IPS DF 6.9 (cell line): ENCODE measurements at regions not wholly inside any gene's neighbourhood (a gene's known extent, or its start where the extent isn't known, plus 50 kb on each side); places are given as distances from the start of the nearest gene placed in this dataset.

Experiments
- DNase-seq: peaks from one replicate; pipeline ENCODE4 v3.0.0-alpha.2; 2013; ENCODE audit warnings: low read depth, low spot score
- H3K27ac ChIP-seq: one replicate; pipeline ENCODE4 v1.5.1; 2013; ENCODE audit warnings: low read length, control low read depth
- H3K27me3 ChIP-seq: 2 replicates; pipeline ENCODE4 v1.6.1; 2013; ENCODE audit warnings: mild to moderate bottlenecking, low read length; ENCODE audit not compliant: control insufficient read depth, insufficient read depth
- H3K36me3 ChIP-seq: 2 replicates; pipeline ENCODE4 v1.6.1; 2013; ENCODE audit warnings: low read length; ENCODE audit not compliant: control insufficient read depth, insufficient read depth
- H3K4me1 ChIP-seq: 2 replicates; pipeline ENCODE4 v1.6.1; 2013; ENCODE audit warnings: low read length; ENCODE audit not compliant: control insufficient read depth, insufficient read depth
- H3K4me3 ChIP-seq: 2 replicates; pipeline ENCODE4 v1.5.1; 2013; ENCODE audit warnings: mild to moderate bottlenecking, low read length
- H3K9me3 ChIP-seq: 2 replicates; pipeline ENCODE4 v1.6.1; 2013; ENCODE audit warnings: low read length, inconsistent platforms; ENCODE audit not compliant: control insufficient read depth, insufficient read depth
- WGBS: extraction: QIAGEN DNeasy Blood & Tissue Kit; methylation state at CpG from one replicate; pipeline ENCODE4 v1.1.7; 2013; ENCODE audit warnings: mixed read lengths, missing lambda C conversion rate; ENCODE audit not compliant: insufficient read length, insufficient coverage; 5-methylcytosine and 5-hydroxymethylcytosine counted together

DNA sequence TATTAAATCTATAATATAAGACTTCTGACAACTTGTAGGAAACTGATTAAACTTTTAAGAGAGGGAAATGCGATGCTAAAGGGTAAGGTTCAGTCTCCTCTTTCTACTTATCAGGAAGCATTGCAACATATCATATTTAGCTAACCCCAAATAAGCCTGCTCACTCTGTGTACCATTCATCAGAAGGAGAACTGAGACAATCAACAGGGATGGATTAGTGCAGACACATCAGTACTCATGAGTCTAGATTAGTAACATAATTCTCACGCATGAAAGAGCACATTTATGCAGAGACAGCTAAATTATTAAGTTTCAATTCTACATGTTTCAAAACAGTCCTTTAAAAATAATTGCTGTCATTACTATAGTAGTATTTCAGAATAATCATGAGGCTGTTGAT, 354.2 kb upstream of the ZWINT start:
- WGBS, result no CpG with 5 or more reads among the region's 2 CpGs
- Histone ChIP-seq H3K9me3 (no peaks in the 10 kb centered on the region), H3K27ac (no peak overlapping the region), H3K4me3 (no peak overlapping the region), H3K36me3 (no peaks in the 10 kb centered on the region), H3K27me3 (no peaks in the 10 kb centered on the region), H3K4me1 (no peaks in the 10 kb centered on the region)
- DNase-seq, result no peak

DNA sequence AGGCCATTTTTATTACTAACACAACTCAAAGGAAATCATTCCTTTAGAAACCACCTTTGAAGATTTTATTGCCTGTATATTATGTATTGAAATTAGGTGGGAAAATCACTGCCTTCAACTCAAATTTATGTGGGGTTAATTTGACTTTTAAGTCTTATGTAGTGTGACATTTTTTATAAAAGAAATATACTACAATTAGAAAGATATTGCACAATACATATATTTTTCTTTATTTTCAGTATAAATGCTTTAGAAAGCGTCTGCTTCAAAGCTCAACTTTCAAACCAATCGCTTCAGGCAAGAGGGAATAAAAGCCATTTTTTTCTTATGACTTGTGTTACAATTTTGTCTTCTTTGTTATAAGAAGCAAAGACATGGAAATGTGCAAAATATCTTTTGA, 337.4 kb upstream of the ZWINT start:
- no peak overlapping the region for H3K4me3 ChIP-seq
- H3K27me3 ChIP-seq, result no peaks in the 10 kb centered on the region
- WGBS, result no CpG with 5 or more reads among the region's 2 CpGs
- no peak for DNase-seq
- no peaks in the 10 kb centered on the region for H3K9me3 ChIP-seq
- no peak overlapping the region for H3K27ac ChIP-seq
- H3K4me1 ChIP-seq, result no peaks in the 10 kb centered on the region
- no peaks in the 10 kb centered on the region for H3K36me3 ChIP-seq

DNA sequence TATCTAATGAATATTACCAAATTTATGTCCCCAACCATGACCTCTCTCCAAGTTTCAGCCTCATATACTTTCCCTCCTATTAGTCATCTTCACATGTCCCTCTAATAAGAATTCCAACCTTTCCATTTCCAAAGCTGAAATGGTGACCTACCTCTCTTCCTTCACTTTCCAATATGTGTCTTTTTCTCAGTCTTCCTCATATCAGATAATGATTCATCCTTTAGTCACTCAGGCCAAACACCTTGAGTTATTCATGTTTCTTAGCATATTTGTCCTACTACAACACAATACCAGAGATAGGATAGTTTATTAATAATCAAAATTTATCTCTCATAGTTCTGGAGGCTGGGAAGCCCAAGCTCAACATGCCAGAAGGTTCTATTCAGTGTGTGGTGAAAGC, 318.5 kb upstream of the ZWINT start:
- Histone ChIP-seq H3K4me1 (no peaks in the 10 kb centered on the region), H3K4me3 (no peak overlapping the region), H3K36me3 (no peaks in the 10 kb centered on the region), H3K27ac (no peak overlapping the region), H3K9me3 (no peaks in the 10 kb centered on the region), H3K27me3 (no peaks in the 10 kb centered on the region)
- no peak for DNase-seq

DNA sequence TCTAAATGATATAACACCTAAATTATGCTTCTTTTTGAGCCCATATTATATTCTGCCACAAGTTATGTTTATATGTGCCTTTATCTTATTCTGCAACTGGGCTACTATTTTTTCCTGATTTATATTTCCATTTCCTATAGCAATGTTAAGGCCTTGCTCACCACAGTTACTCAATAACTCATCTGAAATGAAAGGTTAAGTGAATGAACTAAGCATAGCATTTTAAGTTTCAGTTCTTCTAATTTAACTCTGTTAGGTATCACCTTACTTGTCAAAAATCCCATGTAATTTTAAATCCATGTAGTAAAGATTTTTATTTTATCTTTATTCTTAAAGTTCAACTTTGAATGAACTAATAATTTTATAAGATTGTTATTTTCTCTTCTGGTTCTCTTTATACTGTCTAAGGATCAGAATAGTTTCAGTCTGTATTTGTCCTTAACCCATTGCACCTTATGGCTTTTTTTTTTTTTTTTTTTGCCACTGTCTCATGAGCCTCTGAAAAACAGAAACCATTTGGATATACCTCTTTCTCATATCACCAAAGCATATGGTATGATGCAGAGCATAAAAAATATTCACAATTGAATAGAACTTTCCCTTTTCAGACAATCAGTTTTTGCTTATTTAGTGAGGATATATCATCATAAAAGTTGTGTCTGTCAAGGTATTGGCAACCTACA, 301.8 kb upstream of the ZWINT start:
- H3K27ac ChIP-seq, result no peak overlapping the region

DNA sequence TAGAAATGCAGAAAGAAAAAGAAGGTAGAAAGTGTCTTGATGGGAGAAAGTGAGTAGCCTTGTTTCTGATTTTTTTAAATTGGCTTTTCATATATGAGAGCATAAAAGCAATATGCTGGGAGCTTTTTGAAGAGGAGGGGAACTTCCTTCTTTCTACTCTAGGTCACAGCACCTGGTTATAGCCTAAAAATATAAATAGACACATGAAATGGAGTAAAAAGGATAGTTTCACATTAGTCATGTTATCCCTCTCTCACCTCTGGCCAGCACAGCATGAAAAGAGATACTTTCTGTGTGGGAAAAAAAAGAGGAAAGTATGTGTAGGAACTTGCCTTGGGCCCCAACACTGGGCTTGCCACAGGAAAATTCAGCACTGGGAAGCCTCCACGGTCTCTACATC, 292.2 kb upstream of the ZWINT start:
- no peak overlapping the region for H3K27ac ChIP-seq
- no CpG with 5 or more reads among the region's 1 CpG for WGBS
- H3K36me3 ChIP-seq, result no peaks in the 10 kb centered on the region
- H3K4me1 ChIP-seq, result no peaks in the 10 kb centered on the region
- DNase-seq, result no peak
- no peak overlapping the region for H3K4me3 ChIP-seq
- no peaks in the 10 kb centered on the region for H3K9me3 ChIP-seq
- H3K27me3 ChIP-seq, result no peaks in the 10 kb centered on the region

More for the DNA sequence above, 301.8 kb upstream of the ZWINT start:
- H3K4me1 ChIP-seq, result no peaks in the 10 kb centered on the region
- no peaks in the 10 kb centered on the region for H3K27me3 ChIP-seq
- H3K4me3 ChIP-seq, result no peak overlapping the region
- DNase-seq, result no peak
- H3K9me3 ChIP-seq, result no peaks in the 10 kb centered on the region
- no peaks in the 10 kb centered on the region for H3K36me3 ChIP-seq

DNA sequence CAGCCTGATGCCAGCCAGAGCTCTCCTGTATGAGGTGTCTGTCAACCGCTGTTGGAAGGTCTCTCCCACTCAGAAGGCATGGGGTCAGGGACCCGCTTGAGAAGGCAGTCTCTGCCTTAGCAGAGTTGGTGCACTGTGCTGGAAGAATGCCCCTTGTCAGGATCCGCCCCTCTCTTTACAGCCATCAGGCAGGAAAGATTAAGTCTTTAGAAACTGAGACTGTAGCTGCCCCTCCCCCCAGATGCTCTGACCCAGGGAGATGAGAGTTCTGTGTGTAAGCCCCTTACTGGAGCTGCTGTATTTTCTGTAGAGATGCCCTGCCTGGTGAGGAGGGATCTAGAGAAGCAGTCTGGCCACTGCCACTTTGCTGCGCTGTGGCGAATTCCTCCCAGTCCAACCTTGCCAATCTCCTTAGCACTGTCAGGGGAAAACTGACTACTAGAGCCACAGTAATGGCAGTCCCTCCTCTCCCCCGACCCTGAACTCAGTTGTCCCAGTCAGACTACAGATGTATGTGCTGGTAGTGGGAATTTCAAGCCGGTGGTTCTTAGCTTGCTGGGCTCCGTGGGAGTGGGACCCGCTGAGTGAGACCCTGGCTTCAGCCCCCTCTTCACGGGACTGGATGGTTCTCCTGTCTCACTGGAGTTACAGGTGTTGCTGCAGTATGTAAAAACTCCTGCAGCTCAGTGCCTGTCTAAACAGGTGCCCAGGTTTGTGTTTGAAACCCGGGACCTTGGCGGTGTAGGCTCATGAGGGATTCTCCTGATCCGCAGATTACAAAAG, 285.5 kb upstream of the ZWINT start:
- H3K4me3 ChIP-seq, result no peak overlapping the region
- H3K4me1 ChIP-seq, result no peaks in the 10 kb centered on the region
- no peaks in the 10 kb centered on the region for H3K9me3 ChIP-seq
- WGBS, result no CpG with 5 or more reads among the region's 13 CpGs
- H3K36me3 ChIP-seq, result no peaks in the 10 kb centered on the region
- H3K27ac ChIP-seq, result no peak overlapping the region
- DNase-seq, result no peak
- no peaks in the 10 kb centered on the region for H3K27me3 ChIP-seq

DNA sequence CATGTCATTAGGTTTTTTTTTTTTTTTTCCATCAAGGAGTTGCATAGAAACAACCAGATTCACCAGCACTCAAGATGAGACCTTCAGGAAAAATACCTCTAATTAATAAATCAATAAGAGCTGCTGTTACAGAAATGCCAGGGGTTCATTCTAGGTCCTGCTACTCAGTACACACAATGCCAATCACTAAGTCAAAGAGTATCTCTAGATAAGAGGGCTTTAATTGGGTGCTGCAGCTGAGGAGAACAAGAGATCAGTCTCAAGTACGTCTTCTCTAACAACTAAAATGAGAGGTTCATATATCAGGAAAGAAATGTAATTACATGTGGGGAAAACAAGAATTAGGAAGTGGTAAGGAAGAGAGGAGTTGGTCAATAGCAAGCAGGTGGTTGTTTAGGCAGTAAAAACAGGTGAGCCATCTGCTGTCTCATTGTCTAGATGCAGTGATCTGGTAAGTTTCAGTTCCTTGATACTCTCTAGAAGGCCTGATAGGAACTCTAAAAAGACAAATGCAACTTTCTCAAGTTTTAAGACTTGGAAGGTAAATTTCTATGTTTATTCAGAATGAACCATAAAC, 272.9 kb upstream of the ZWINT start:
- no peak overlapping the region for H3K4me3 ChIP-seq
- no peaks in the 10 kb centered on the region for H3K36me3 ChIP-seq
- DNase-seq, result no peak
- H3K27ac ChIP-seq, result no peak overlapping the region
- H3K9me3 ChIP-seq, result no peaks in the 10 kb centered on the region
- H3K27me3 ChIP-seq, result no peaks in the 10 kb centered on the region
- no CpG with 5 or more reads among the region's 1 CpG for WGBS
- H3K4me1 ChIP-seq, result no peaks in the 10 kb centered on the region

DNA sequence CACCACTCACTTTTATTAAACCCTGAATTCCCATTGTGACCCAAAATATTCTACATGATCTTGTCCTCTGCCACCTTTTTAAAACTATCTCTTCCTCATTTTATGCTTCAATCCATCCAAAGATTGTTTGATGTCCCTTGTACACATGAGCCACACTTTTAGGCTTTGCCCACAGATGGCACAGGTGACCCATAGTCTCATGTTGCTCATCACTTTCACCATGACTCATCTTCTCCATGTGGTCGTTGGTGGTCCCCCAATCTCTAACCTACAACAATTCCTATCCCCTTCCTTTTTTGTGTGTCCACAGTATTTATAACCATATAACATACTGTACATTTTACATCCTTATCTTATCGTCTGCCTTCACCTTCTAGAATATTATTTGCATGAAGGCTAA, 271.5 kb upstream of the ZWINT start:
- Histone ChIP-seq H3K36me3 (no peaks in the 10 kb centered on the region), H3K27me3 (no peaks in the 10 kb centered on the region), H3K27ac (no peak overlapping the region), H3K4me3 (no peak overlapping the region), H3K9me3 (no peaks in the 10 kb centered on the region), H3K4me1 (no peaks in the 10 kb centered on the region)
- no peak for DNase-seq
- no CpG with 5 or more reads among the region's 2 CpGs for WGBS

DNA sequence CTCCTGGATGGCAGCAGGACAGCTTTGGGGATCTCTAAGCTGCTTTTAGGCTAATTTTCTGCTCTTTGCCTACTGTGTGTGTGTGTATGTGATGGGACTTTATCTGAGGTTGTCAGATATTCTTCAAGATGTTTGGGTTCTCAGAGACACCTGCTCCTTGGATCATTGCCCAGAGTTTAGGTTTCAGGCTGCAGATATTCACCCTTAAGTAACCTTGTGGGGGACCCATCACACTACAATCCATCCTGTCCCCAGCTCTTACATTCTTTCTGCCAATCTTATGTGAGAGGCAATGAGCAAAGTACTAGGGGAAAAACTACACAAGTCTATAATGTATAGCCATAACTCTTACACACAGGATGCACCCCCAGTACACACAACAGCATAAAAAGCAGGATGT, 263.0 kb upstream of the ZWINT start:
- Histone ChIP-seq H3K4me1 (no peaks in the 10 kb centered on the region), H3K27me3 (no peaks in the 10 kb centered on the region), H3K36me3 (no peaks in the 10 kb centered on the region), H3K4me3 (no peak overlapping the region), H3K9me3 (no peaks in the 10 kb centered on the region), H3K27ac (no peak overlapping the region)
- DNase-seq, result no peak

DNA sequence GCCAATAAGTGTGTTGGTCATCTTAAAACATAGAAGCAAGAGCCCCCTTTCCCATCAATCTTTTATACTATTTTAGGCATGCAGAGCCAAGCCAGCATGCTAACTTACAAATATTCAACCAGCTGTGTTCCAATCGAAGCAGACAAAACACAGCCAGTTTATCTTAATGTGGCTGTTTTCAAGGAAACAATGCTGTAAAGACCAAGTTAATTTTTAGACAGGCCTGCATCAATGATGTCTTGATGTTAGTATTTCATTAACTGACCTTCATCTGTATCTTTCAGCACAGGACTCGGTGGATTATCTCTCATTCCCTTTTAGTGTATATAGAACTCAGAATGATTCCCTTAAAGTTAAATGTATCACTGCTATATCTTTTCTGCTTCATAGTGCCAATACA, 262.0 kb upstream of the ZWINT start:
- no peak for DNase-seq
- H3K9me3 ChIP-seq, result no peaks in the 10 kb centered on the region
- H3K4me3 ChIP-seq, result no peak overlapping the region
- WGBS, result no CpG with 5 or more reads among the region's 2 CpGs
- no peaks in the 10 kb centered on the region for H3K36me3 ChIP-seq
- H3K27ac ChIP-seq, result no peak overlapping the region
- H3K27me3 ChIP-seq, result no peaks in the 10 kb centered on the region
- H3K4me1 ChIP-seq, result no peaks in the 10 kb centered on the region
